OCI-LY3 (cell line): ENCODE measurements at regions not wholly inside any gene's neighbourhood (a gene's known extent, or its start where the extent isn't known, plus 50 kb on each side); places are given as distances from the start of the nearest gene placed in this dataset.

Experiments used
- H2AFZ ChIP-seq: fragments of 200-600, 300-600 bp; shearing (Covaris generic); 2 replicates; pipeline ENCODE4 v1.6.0; 2014; ENCODE audit warnings: antibody characterized with exemption, low read depth, low read length
- H3K27ac ChIP-seq: fragments of 200-600, 300-600 bp; sonication (generic); 2 replicates; pipeline ENCODE4 v1.5.1; 2014; ENCODE audit warnings: mild to moderate bottlenecking, low read length, moderate library complexity, mixed read lengths
- H3K27me3 ChIP-seq: fragments of 200-600, 300-600 bp; sonication (generic); 2 replicates; pipeline ENCODE4 v1.6.1; 2014; ENCODE audit warnings: low read depth, low read length, mixed read lengths
- H3K36me3 ChIP-seq: fragments of 200-600, 300-600 bp; sonication (generic); replicated peaks from 2 replicates; pipeline ENCODE3; 2014; ENCODE audit warnings: low read depth, low read length, mixed read lengths
- H3K4me1 ChIP-seq: fragments of 300-600, 200-600 bp; sonication (generic); 2 replicates; pipeline ENCODE4 v1.6.1; 2014; ENCODE audit warnings: low read length, mixed read lengths
- H3K4me2 ChIP-seq: fragments of 200-600, 300-600 bp; sonication (generic); 2 replicates; pipeline ENCODE4 v1.6.1; 2014; ENCODE audit warnings: low read length, mixed read lengths
- H3K4me3 ChIP-seq: fragments of 300-600, 200-600 bp; sonication (generic); 2 replicates; pipeline ENCODE4 v1.5.1; 2014; ENCODE audit warnings: antibody characterized with exemption, mild to moderate bottlenecking, low read length, moderate library complexity
- H3K79me2 ChIP-seq: fragments of 300-600, 200-600 bp; shearing (Covaris generic); 2 replicates; pipeline ENCODE4 v1.6.1; 2014; ENCODE audit warnings: mild to moderate bottlenecking, low read length, mixed read lengths
- H3K9ac ChIP-seq: fragments of 300-600, 200-600 bp; shearing (Covaris generic); 2 replicates; pipeline ENCODE4 v1.6.0; 2014; ENCODE audit warnings: mild to moderate bottlenecking, low read length, moderate library complexity
- H3K9me3 ChIP-seq: fragments of 200-600, 300-600 bp; shearing (Covaris generic); 2 replicates; pipeline ENCODE4 v1.6.1; 2014; ENCODE audit warnings: low read length, mixed read lengths; ENCODE audit not compliant: insufficient read depth
- H4K20me1 ChIP-seq: fragments of 200-600, 300-600 bp; sonication (generic); 2 replicates; pipeline ENCODE4 v1.6.1; 2016; ENCODE audit warnings: low read length, mixed read lengths; ENCODE audit not compliant: insufficient read depth
- CTCF ChIP-seq: fragments of 200-600, 300-600 bp; sonication (generic); IDR thresholded peaks from 2 replicates; pipeline ENCODE4 v1.5.1; 2014; ENCODE audit warnings: antibody characterized with exemption, low read length, low read depth
- EZH2phosphoT487 ChIP-seq: fragments of 200-600 bp; shearing (Covaris generic); IDR thresholded peaks from 2 replicates; pipeline ENCODE4 v1.6.1; 2018; ENCODE audit warnings: antibody characterized with exemption, mixed run types, low read depth

GRCh38 chr2:138071720-138072719 is 107.7 kb downstream of the HNMT start:
- Histone ChIP-seq H3K4me1 (no peaks in the 10 kb centered on the region), H4K20me1 (no peaks in the 10 kb centered on the region), H3K27ac (no peak overlapping the region), H3K79me2 (no peaks in the 10 kb centered on the region), H2AFZ (no peak overlapping the region), H3K4me3 (no peak overlapping the region), H3K9me3 (no peaks in the 10 kb centered on the region), H3K9ac (no peak overlapping the region), H3K36me3 (no peaks in the 10 kb centered on the region), H3K4me2 (no peak overlapping the region), H3K27me3 (no peaks in the 10 kb centered on the region)
- TF ChIP-seq EZH2phosphoT487 (no peak), CTCF (no peak)

- Histone ChIP-seq H3K79me2 (no peaks in the 10 kb centered on the region), H3K36me3 (no peaks in the 10 kb centered on the region), H3K27ac (no peak overlapping the region), H3K27me3 (no peaks in the 10 kb centered on the region), H3K9me3 (no peaks in the 10 kb centered on the region), H3K4me2 (no peak overlapping the region), H4K20me1 (no peaks in the 10 kb centered on the region), H2AFZ (no peak overlapping the region), H3K4me1 (no peaks in the 10 kb centered on the region), H3K9ac (no peak overlapping the region), H3K4me3 (no peak overlapping the region)
- TF ChIP-seq EZH2phosphoT487 (no peak), CTCF (no peak)
Observed at GRCh38 chr2:138078153-138078552, 113.9 kb downstream of the HNMT start.

- TF ChIP-seq CTCF (no peak), EZH2phosphoT487 (no peak)
- no peaks in the 10 kb centered on the region for H3K4me1 ChIP-seq
- no peak overlapping the region for H3K4me2 ChIP-seq
- no peak overlapping the region for H3K27ac ChIP-seq
- H3K9ac ChIP-seq: no peak overlapping the region
- no peaks in the 10 kb centered on the region for H3K36me3 ChIP-seq
- H2AFZ ChIP-seq: no peak overlapping the region
- no peaks in the 10 kb centered on the region for H3K27me3 ChIP-seq
- no peaks in the 10 kb centered on the region for H3K79me2 ChIP-seq
- H4K20me1 ChIP-seq: no peaks in the 10 kb centered on the region
- H3K4me3 ChIP-seq: no peak overlapping the region
- no peaks in the 10 kb centered on the region for H3K9me3 ChIP-seq
Observed at GRCh38 chr2:138079976-138080375, 115.7 kb downstream of the HNMT start.

GRCh38 chr2:138081225-138082073 is 117.2 kb downstream of the HNMT start:
- Histone ChIP-seq H3K4me1 (no peaks in the 10 kb centered on the region), H3K9me3 (no peaks in the 10 kb centered on the region), H2AFZ (no peak overlapping the region), H3K4me2 (no peak overlapping the region), H3K27ac (no peak overlapping the region), H3K27me3 (no peaks in the 10 kb centered on the region), H3K79me2 (no peaks in the 10 kb centered on the region), H4K20me1 (no peaks in the 10 kb centered on the region), H3K36me3 (no peaks in the 10 kb centered on the region), H3K9ac (no peak overlapping the region), H3K4me3 (no peak overlapping the region)
- TF ChIP-seq EZH2phosphoT487: no peak
